ENCODE measurements at regions not wholly inside any gene's neighbourhood (a gene's known extent, or its start where the extent isn't known, plus 50 kb on each side); places are given as distances from the start of the nearest gene placed in this dataset.
"Not testable (repeated sequence)": the region's sequence is repeated elsewhere in the genome, so short reads cannot be mapped to it uniquely, and the experiment has no call there.

DNA sequence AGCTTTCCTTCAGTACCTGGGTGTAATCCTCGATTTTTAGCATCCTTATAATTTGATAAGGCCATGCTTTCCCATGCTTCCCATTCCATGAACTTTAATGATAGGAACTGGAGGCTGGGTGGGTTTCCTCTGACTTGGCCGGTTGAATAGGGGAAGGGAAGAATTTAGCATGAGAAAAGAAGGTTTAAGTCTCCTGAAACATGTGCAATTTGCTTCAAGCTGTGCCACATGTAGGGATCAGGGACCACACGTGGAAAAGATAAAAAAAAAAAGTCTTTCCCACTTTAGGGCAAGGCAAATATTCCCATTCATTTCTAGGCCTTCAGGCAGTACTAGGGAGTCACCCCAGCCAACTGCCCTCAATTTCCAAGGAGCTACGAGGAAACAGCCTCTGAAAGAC, 900.3 kb downstream of the DSC3 start:
- Histone ChIP-seq H3K36me3 (ENCODE audit: control insufficient read depth, low read length) (no peaks in the 10 kb centered on the region), H3K4me3 (ENCODE audit: low read length) (no peak overlapping the region)

DNA sequence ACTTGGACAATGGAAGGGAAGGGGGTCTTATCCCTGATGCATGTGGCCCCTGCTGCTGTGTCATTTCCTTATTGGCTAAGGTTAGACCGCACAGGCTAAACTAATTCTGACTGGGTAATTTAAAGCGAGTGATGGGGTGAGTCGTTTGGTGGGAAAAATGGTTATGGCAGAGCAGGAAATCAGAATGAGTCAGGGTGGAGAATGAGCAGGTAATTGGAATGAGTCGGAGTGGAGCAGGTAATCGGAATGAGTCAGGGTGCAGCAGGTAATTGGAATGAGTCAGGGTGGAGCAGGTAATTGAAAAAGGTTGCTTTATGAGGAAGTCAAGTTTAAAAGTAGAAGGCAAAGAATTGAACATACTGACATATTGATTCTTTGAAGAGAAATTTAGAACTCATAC, 901.0 kb downstream of the DSC3 start:
- H4K20me1 ChIP-seq (ENCODE audit: control insufficient read depth, insufficient read depth, low read depth, low read length); H3K79me2 ChIP-seq (ENCODE audit: control insufficient read depth, low read length); H3F3A ChIP-seq (ENCODE audit: control insufficient read depth, insufficient read depth); H3K36me3 ChIP-seq (ENCODE audit: control insufficient read depth, low read length); H3K27me3 ChIP-seq (ENCODE audit: control insufficient read depth, low read length); H3K9me3 ChIP-seq (ENCODE audit: control insufficient read depth, insufficient read depth, low read length); H3K4me1 ChIP-seq (ENCODE audit: control insufficient read depth, low read length); H3K4me2 ChIP-seq (ENCODE audit: low read length); H3K9me2 ChIP-seq (replicated peaks; ENCODE audit: control insufficient read depth, low read length); H3K27ac ChIP-seq (ENCODE audit: low read depth, low read length); H3K4me3 ChIP-seq (ENCODE audit: low read length): not testable (repeated sequence)

More for the DNA sequence above, 900.3 kb downstream of the DSC3 start:
- no peak overlapping the region for H3K27ac ChIP-seq (ENCODE audit: low read depth, low read length)
- H3F3A ChIP-seq (ENCODE audit: control insufficient read depth, insufficient read depth) = no peaks in the 10 kb centered on the region
- no peaks in the 10 kb centered on the region for H3K9me3 ChIP-seq (ENCODE audit: control insufficient read depth, insufficient read depth, low read length)
- no peak overlapping the region for H3K4me2 ChIP-seq (ENCODE audit: low read length)
- TF ChIP-seq EZH2phosphoT487 (IDR thresholded peaks at IDR 0.05; ENCODE audit: borderline replicate concordance, low read length) = no peak
- TF ChIP-seq, protein P1, sequence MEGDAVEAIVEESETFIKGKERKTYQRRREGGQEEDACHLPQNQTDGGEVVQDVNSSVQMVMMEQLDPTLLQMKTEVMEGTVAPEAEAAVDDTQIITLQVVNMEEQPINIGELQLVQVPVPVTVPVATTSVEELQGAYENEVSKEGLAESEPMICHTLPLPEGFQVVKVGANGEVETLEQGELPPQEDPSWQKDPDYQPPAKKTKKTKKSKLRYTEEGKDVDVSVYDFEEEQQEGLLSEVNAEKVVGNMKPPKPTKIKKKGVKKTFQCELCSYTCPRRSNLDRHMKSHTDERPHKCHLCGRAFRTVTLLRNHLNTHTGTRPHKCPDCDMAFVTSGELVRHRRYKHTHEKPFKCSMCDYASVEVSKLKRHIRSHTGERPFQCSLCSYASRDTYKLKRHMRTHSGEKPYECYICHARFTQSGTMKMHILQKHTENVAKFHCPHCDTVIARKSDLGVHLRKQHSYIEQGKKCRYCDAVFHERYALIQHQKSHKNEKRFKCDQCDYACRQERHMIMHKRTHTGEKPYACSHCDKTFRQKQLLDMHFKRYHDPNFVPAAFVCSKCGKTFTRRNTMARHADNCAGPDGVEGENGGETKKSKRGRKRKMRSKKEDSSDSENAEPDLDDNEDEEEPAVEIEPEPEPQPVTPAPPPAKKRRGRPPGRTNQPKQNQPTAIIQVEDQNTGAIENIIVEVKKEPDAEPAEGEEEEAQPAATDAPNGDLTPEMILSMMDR (IDR thresholded peaks at IDR 0.05; ENCODE audit: low read depth, low read length, poor library complexity, severe bottlenecking) = no peak
- H3K27me3 ChIP-seq (ENCODE audit: control insufficient read depth, low read length) = no peaks in the 10 kb centered on the region
- H3K9me2 ChIP-seq (replicated peaks; ENCODE audit: control insufficient read depth, low read length) = no peaks in the 10 kb centered on the region
- H3K79me2 ChIP-seq (ENCODE audit: control insufficient read depth, low read length) = no peaks in the 10 kb centered on the region
- no peaks in the 10 kb centered on the region for H4K20me1 ChIP-seq (ENCODE audit: control insufficient read depth, insufficient read depth, low read depth, low read length)
- H3K4me1 ChIP-seq (ENCODE audit: control insufficient read depth, low read length) = peaks cover 6% of the 10 kb centered on the region

DNA sequence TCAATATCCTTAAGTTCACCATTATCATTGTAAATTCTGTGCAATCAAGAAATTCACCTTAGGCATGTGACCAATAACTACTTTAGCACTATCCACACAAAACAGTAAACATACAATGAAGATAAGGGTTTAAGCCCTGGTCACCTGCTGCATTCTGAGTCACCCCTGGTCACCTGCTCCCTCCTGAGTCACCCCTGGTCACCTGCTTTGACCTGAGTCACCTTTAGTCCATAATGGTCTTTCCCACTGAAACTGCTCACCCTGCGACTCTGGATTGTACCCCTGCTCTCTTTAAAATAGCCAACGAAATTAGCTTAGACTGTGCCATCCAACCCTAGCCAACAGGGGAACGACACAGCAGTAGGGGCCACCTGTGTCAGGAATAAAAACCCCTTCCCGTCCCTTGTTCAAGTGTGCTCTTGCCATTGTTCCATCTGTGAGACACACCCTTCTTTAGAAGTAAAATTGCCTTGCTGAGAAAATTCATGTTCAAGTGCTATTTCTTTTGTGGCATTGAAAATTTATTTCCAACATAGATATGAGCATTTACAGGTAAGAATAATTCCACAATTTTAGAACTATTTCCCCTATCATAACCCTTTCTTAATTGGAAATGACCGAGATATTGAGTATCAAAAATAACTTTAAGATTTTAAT, 902.8 kb downstream of the DSC3 start:
- Histone ChIP-seq H3K9me3 (ENCODE audit: control insufficient read depth, insufficient read depth, low read length) (no peaks in the 10 kb centered on the region), H3K4me2 (ENCODE audit: low read length) (no peak overlapping the region), H3K4me1 (ENCODE audit: control insufficient read depth, low read length) (peaks cover 6% of the 10 kb centered on the region), H3K27me3 (ENCODE audit: control insufficient read depth, low read length) (no peaks in the 10 kb centered on the region), H3K4me3 (ENCODE audit: low read length) (no peak overlapping the region), H3K79me2 (ENCODE audit: control insufficient read depth, low read length) (no peaks in the 10 kb centered on the region), H3K36me3 (ENCODE audit: control insufficient read depth, low read length) (no peaks in the 10 kb centered on the region), H3F3A (ENCODE audit: control insufficient read depth, insufficient read depth) (no peaks in the 10 kb centered on the region), H3K27ac (ENCODE audit: low read depth, low read length) (no peak overlapping the region), H3K9me2 (replicated peaks; ENCODE audit: control insufficient read depth, low read length) (no peaks in the 10 kb centered on the region), H4K20me1 (ENCODE audit: control insufficient read depth, insufficient read depth, low read depth, low read length) (no peaks in the 10 kb centered on the region)
- TF ChIP-seq EZH2phosphoT487 (IDR thresholded peaks at IDR 0.05; ENCODE audit: borderline replicate concordance, low read length) = no peak
- TF ChIP-seq, protein P1 (IDR thresholded peaks at IDR 0.05; ENCODE audit: low read depth, low read length, poor library complexity, severe bottlenecking) = no peak

DNA sequence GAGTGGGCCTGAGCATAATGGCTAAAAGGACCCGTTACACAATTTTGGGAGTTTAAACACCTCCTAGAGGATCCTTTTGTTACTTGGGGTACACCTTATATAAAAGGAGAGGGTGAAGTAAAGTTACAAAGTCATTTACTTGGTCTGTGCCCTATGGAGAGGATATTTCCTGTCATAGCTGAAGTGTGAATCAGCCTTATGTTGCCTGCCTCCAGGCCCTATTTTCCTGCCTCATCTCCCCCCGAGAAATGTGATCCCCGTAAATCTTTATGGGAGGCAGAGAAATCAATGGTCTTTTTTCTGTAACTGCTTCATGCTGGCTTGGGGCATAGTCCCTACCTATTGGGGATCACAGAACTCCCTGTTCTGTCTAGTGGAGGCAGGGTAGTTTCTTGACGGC, 906.6 kb downstream of the DSC3 start:
- no peak overlapping the region for H3K4me2 ChIP-seq (ENCODE audit: low read length)
- H3K9me3 ChIP-seq (ENCODE audit: control insufficient read depth, insufficient read depth, low read length) = peaks cover 3% of the 10 kb centered on the region; the same call in 1 of the 2 replicates
- no peak for TF ChIP-seq EZH2phosphoT487 (IDR thresholded peaks at IDR 0.05; ENCODE audit: borderline replicate concordance, low read length)
- TF ChIP-seq, protein P1 (IDR thresholded peaks at IDR 0.05; ENCODE audit: low read depth, low read length, poor library complexity, severe bottlenecking) = no peak
- no peaks in the 10 kb centered on the region for H3K9me2 ChIP-seq (replicated peaks; ENCODE audit: control insufficient read depth, low read length)
- H3K27ac ChIP-seq (ENCODE audit: low read depth, low read length) = no peak overlapping the region
- no peaks in the 10 kb centered on the region for H3K27me3 ChIP-seq (ENCODE audit: control insufficient read depth, low read length)
- no peaks in the 10 kb centered on the region for H3K36me3 ChIP-seq (ENCODE audit: control insufficient read depth, low read length)
- H3F3A ChIP-seq (ENCODE audit: control insufficient read depth, insufficient read depth) = no peaks in the 10 kb centered on the region
- H3K79me2 ChIP-seq (ENCODE audit: control insufficient read depth, low read length) = no peaks in the 10 kb centered on the region
- H4K20me1 ChIP-seq (ENCODE audit: control insufficient read depth, insufficient read depth, low read depth, low read length) = no peaks in the 10 kb centered on the region
- H3K4me1 ChIP-seq (ENCODE audit: control insufficient read depth, low read length) = no peaks in the 10 kb centered on the region
- H3K4me3 ChIP-seq (ENCODE audit: low read length) = no peak overlapping the region

Data from DOHH2 (cell line).